ENCODE measurements at regions not wholly inside any gene's neighbourhood (a gene's known extent, or its start where the extent isn't known, plus 50 kb on each side); places are given as distances from the start of the nearest gene placed in this dataset.
"Not testable (repeated sequence)": the region's sequence is repeated elsewhere in the genome, so short reads cannot be mapped to it uniquely, and the experiment has no call there.

- H3K4me1 ChIP-seq (ENCODE audit: control insufficient read depth, insufficient read depth, low read length) = not testable (repeated sequence)
Observed at GRCh38 chr15:77900331-77900963, 177.1 kb downstream of the TBC1D2B start.

GRCh38 chr15:77899776-77900175, 177.7 kb downstream of the TBC1D2B start:
- H3K36me3 ChIP-seq (ENCODE audit: control insufficient read depth, insufficient read depth, low read length); H3K9ac ChIP-seq (ENCODE audit: low read depth, low read length); H3K27me3 ChIP-seq (ENCODE audit: control insufficient read depth, insufficient read depth, low read length); H3K9me3 ChIP-seq (ENCODE audit: control insufficient read depth, insufficient read depth, low read length); H3K4me1 ChIP-seq (ENCODE audit: control insufficient read depth, insufficient read depth, low read length); H3K4me3 ChIP-seq (ENCODE audit: low read depth, low read length); H3K27ac ChIP-seq (ENCODE audit: low read depth, low read length): not testable (repeated sequence)

More at GRCh38 chr15:77900331-77900963, 177.1 kb downstream of the TBC1D2B start:
- H3K9me3 ChIP-seq (ENCODE audit: control insufficient read depth, insufficient read depth, low read length); H3K27me3 ChIP-seq (ENCODE audit: control insufficient read depth, insufficient read depth, low read length); H3K36me3 ChIP-seq (ENCODE audit: control insufficient read depth, insufficient read depth, low read length); H3K9ac ChIP-seq (ENCODE audit: low read depth, low read length); H3K27ac ChIP-seq (ENCODE audit: low read depth, low read length); H3K4me3 ChIP-seq (ENCODE audit: low read depth, low read length): not testable (repeated sequence)

- H3K9me3 ChIP-seq (ENCODE audit: control insufficient read depth, insufficient read depth, low read length) = no peaks in the 10 kb centered on the region
- no peak overlapping the region for H3K9ac ChIP-seq (ENCODE audit: low read depth, low read length)
- H3K4me3 ChIP-seq (ENCODE audit: low read depth, low read length) = no peak overlapping the region
- H3K36me3 ChIP-seq (ENCODE audit: control insufficient read depth, insufficient read depth, low read length) = no peaks in the 10 kb centered on the region
- H3K27ac ChIP-seq (ENCODE audit: low read depth, low read length) = no peak overlapping the region
- H3K4me1 ChIP-seq (ENCODE audit: control insufficient read depth, insufficient read depth, low read length) = no peaks in the 10 kb centered on the region
- no peaks in the 10 kb centered on the region for H3K27me3 ChIP-seq (ENCODE audit: control insufficient read depth, insufficient read depth, low read length)
Observed at GRCh38 chr15:77898811-77899730, 178.4 kb downstream of the TBC1D2B start.

GRCh38 chr15:77897896-77898406, 179.6 kb downstream of the TBC1D2B start:
- no peak overlapping the region for H3K27ac ChIP-seq (ENCODE audit: low read depth, low read length)
- no peaks in the 10 kb centered on the region for H3K9me3 ChIP-seq (ENCODE audit: control insufficient read depth, insufficient read depth, low read length)
- H3K36me3 ChIP-seq (ENCODE audit: control insufficient read depth, insufficient read depth, low read length) = no peaks in the 10 kb centered on the region
- H3K4me1 ChIP-seq (ENCODE audit: control insufficient read depth, insufficient read depth, low read length) = no peaks in the 10 kb centered on the region
- H3K4me3 ChIP-seq (ENCODE audit: low read depth, low read length) = no peak overlapping the region
- no peaks in the 10 kb centered on the region for H3K27me3 ChIP-seq (ENCODE audit: control insufficient read depth, insufficient read depth, low read length)
- no peak overlapping the region for H3K9ac ChIP-seq (ENCODE audit: low read depth, low read length)

- not testable (repeated sequence) for H3K27me3 ChIP-seq (ENCODE audit: control insufficient read depth, insufficient read depth, low read length); H3K36me3 ChIP-seq (ENCODE audit: control insufficient read depth, insufficient read depth, low read length); H3K9ac ChIP-seq (ENCODE audit: low read depth, low read length); H3K4me3 ChIP-seq (ENCODE audit: low read depth, low read length); H3K9me3 ChIP-seq (ENCODE audit: control insufficient read depth, insufficient read depth, low read length); H3K4me1 ChIP-seq (ENCODE audit: control insufficient read depth, insufficient read depth, low read length); H3K27ac ChIP-seq (ENCODE audit: low read depth, low read length)
Observed at GRCh38 chr15:77897113-77897895, 180.2 kb downstream of the TBC1D2B start.

- not testable (repeated sequence) for H3K9me3 ChIP-seq (ENCODE audit: control insufficient read depth, insufficient read depth, low read length); H3K4me1 ChIP-seq (ENCODE audit: control insufficient read depth, insufficient read depth, low read length); H3K27me3 ChIP-seq (ENCODE audit: control insufficient read depth, insufficient read depth, low read length)
Observed at GRCh38 chr15:77896147-77897112, 181.1 kb downstream of the TBC1D2B start.

GRCh38 chr15:77895742-77896141, 181.8 kb downstream of the TBC1D2B start:
- Histone ChIP-seq H3K9me3 (ENCODE audit: control insufficient read depth, insufficient read depth, low read length) (no peaks in the 10 kb centered on the region), H3K9ac (ENCODE audit: low read depth, low read length) (no peak overlapping the region), H3K27me3 (ENCODE audit: control insufficient read depth, insufficient read depth, low read length) (no peaks in the 10 kb centered on the region), H3K4me1 (ENCODE audit: control insufficient read depth, insufficient read depth, low read length) (no peaks in the 10 kb centered on the region), H3K4me3 (ENCODE audit: low read depth, low read length) (no peak overlapping the region), H3K27ac (ENCODE audit: low read depth, low read length) (no peak overlapping the region), H3K36me3 (ENCODE audit: control insufficient read depth, insufficient read depth, low read length) (no peaks in the 10 kb centered on the region)

More at GRCh38 chr15:77896147-77897112, 181.1 kb downstream of the TBC1D2B start:
- not testable (repeated sequence) for H3K4me3 ChIP-seq (ENCODE audit: low read depth, low read length); H3K36me3 ChIP-seq (ENCODE audit: control insufficient read depth, insufficient read depth, low read length); H3K9ac ChIP-seq (ENCODE audit: low read depth, low read length); H3K27ac ChIP-seq (ENCODE audit: low read depth, low read length)

- not testable (repeated sequence) for H3K36me3 ChIP-seq (ENCODE audit: control insufficient read depth, insufficient read depth, low read length); H3K4me1 ChIP-seq (ENCODE audit: control insufficient read depth, insufficient read depth, low read length); H3K4me3 ChIP-seq (ENCODE audit: low read depth, low read length); H3K27ac ChIP-seq (ENCODE audit: low read depth, low read length); H3K9me3 ChIP-seq (ENCODE audit: control insufficient read depth, insufficient read depth, low read length); H3K27me3 ChIP-seq (ENCODE audit: control insufficient read depth, insufficient read depth, low read length); H3K9ac ChIP-seq (ENCODE audit: low read depth, low read length)
Observed at GRCh38 chr15:77895145-77895544, 182.4 kb downstream of the TBC1D2B start.

GRCh38 chr15:77893671-77894640, 183.6 kb downstream of the TBC1D2B start:
- not testable (repeated sequence) for H3K4me3 ChIP-seq (ENCODE audit: low read depth, low read length)

More at GRCh38 chr15:77893671-77894640, 183.6 kb downstream of the TBC1D2B start:
- H3K9me3 ChIP-seq (ENCODE audit: control insufficient read depth, insufficient read depth, low read length); H3K36me3 ChIP-seq (ENCODE audit: control insufficient read depth, insufficient read depth, low read length); H3K4me1 ChIP-seq (ENCODE audit: control insufficient read depth, insufficient read depth, low read length); H3K27me3 ChIP-seq (ENCODE audit: control insufficient read depth, insufficient read depth, low read length); H3K9ac ChIP-seq (ENCODE audit: low read depth, low read length); H3K27ac ChIP-seq (ENCODE audit: low read depth, low read length): not testable (repeated sequence)

All from HUES48 (cell line).